H1 (cell line): ENCODE measurements at regions not wholly inside any gene's neighbourhood (a gene's known extent, or its start where the extent isn't known, plus 50 kb on each side); places are given as distances from the start of the nearest gene placed in this dataset.

Experiments
- ASH2L ChIP-seq: fragments of 200-600, 300-600 bp; sonication (generic); IDR thresholded peaks from one replicate; pipeline ENCODE4 v1.7.1; 2017; ENCODE audit warnings: low read length
- CHD1 ChIP-seq: IDR thresholded peaks from 2 replicates; pipeline ENCODE4 v1.6.1; 2012; ENCODE audit warnings: low read depth, low read length, improper control_type of control experiment
- CHD2 ChIP-seq: IDR thresholded peaks from 2 replicates; pipeline ENCODE4 v1.6.1; 2012; ENCODE audit warnings: low read length, improper control_type of control experiment
- CTBP2 ChIP-seq: IDR thresholded peaks from 2 replicates; pipeline ENCODE4 v1.7.0; 2011; ENCODE audit warnings: borderline replicate concordance, mild to moderate bottlenecking, moderate library complexity, mixed read lengths, low read length; ENCODE audit not compliant: insufficient read depth, insufficient read length
- EGR1 ChIP-seq: IDR thresholded peaks from 2 replicates; pipeline ENCODE4 v1.6.1; 2011; ENCODE audit warnings: low read depth, low read length, borderline replicate concordance
- EZH2 ChIP-seq: fragments of 200-600 bp; sonication (generic); IDR thresholded peaks from 2 replicates; pipeline ENCODE4 v1.7.1; 2012; ENCODE audit warnings: low read depth, mild to moderate bottlenecking, moderate library complexity, low read length, inconsistent platforms; ENCODE audit not compliant: severe bottlenecking
- JUN ChIP-seq: IDR thresholded peaks from 2 replicates; pipeline ENCODE4 v1.6.1; 2011; ENCODE audit warnings: low read depth, mild to moderate bottlenecking, improper control_type of control experiment, low read length
- KDM1A ChIP-seq: fragments of 200-600, 300-600 bp; sonication (generic); IDR thresholded peaks from 2 replicates; pipeline ENCODE4 v1.7.1; 2016; ENCODE audit warnings: mild to moderate bottlenecking, low read length, borderline replicate concordance
- KDM4A ChIP-seq: IDR thresholded peaks from one replicate; pipeline ENCODE4 v1.7.1; 2012; ENCODE audit warnings: low read depth, mild to moderate bottlenecking, moderate library complexity, low read length, inconsistent platforms; ENCODE audit not compliant: severe bottlenecking
- KDM5A ChIP-seq: fragments of 200-600 bp; IDR thresholded peaks from 2 replicates; pipeline ENCODE4 v1.7.1; 2012; ENCODE audit warnings: mild to moderate bottlenecking, low read length, inconsistent platforms, mixed read lengths
- PHF8 ChIP-seq: fragments of 200-600 bp; sonication (generic); conservative IDR thresholded peaks from 2 replicates; pipeline ENCODE4 v1.7.1; 2012; ENCODE audit warnings: low read depth, mild to moderate bottlenecking, inconsistent platforms, low read length, moderate library complexity
- POLR2A ChIP-seq, 2 experiments: IDR thresholded peaks; 1 replicate in 1 of 2; 2 replicates in 1 of 2; pipeline ENCODE4 v1.6.1; 2011; ENCODE audit warnings: low read depth in 2 of 2, low read length in 2 of 2, mild to moderate bottlenecking in 2 of 2; ENCODE audit errors: control extremely low read depth in 1 of 2
- RBBP5 ChIP-seq: IDR thresholded peaks from 2 replicates; pipeline ENCODE4 v1.7.1; 2012; ENCODE audit warnings: low read depth, mild to moderate bottlenecking, inconsistent platforms, low read length, moderate library complexity, borderline replicate concordance
- SIN3A ChIP-seq, 2 experiments: IDR thresholded peaks in 1 of 2; conservative IDR thresholded peaks in 1 of 2; 2 replicates each; pipeline ENCODE4 v1.6.1; 2011 to 2012; ENCODE audit warnings: low read length in 2 of 2, improper control_type of control experiment in 1 of 2, low read depth in 1 of 2, mild to moderate bottlenecking in 1 of 2
- SP1 ChIP-seq: IDR thresholded peaks from 2 replicates; pipeline ENCODE4 v1.6.1; 2011; ENCODE audit warnings: low read depth, low read length
- SP4 ChIP-seq: IDR thresholded peaks from 2 replicates; pipeline ENCODE4 v1.6.1; 2012; ENCODE audit warnings: low read length, inconsistent platforms
- SRF ChIP-seq: IDR thresholded peaks from 2 replicates; pipeline ENCODE4 v1.6.1; 2011; ENCODE audit warnings: mild to moderate bottlenecking, low read depth, low read length, moderate library complexity
- SUZ12 ChIP-seq: fragments of 200-600 bp; sonication (generic); IDR thresholded peaks from 2 replicates; pipeline ENCODE4 v1.6.1; 2012; ENCODE audit warnings: mild to moderate bottlenecking, inconsistent platforms, low read length, moderate library complexity, mixed read lengths
- TAF7 ChIP-seq: optimal IDR thresholded peaks from 2 replicates; pipeline ENCODE3; 2011; ENCODE audit warnings: low read depth, mild to moderate bottlenecking, inconsistent platforms, low read length, moderate library complexity, borderline replicate concordance
- TCF12 ChIP-seq: IDR thresholded peaks from 2 replicates; pipeline ENCODE4 v1.6.1; 2011; ENCODE audit warnings: low read depth, mild to moderate bottlenecking, low read length

- no peak for TF ChIP-seq KDM5A
- peak; percentile 88 for TF ChIP-seq KDM4A
- peak in 1 of 2 experiments; percentile 69; a peak in 2 of 4 replicates for TF ChIP-seq SIN3A (conservative IDR thresholded peaks at IDR 0.05 in 1 of 2, IDR thresholded peaks at IDR 0.05 in 1 of 2; ENCODE audit: low read depth in 1 of 2, low read length in 2 of 2)
- no peak for TF ChIP-seq SRF
- no peak for TF ChIP-seq EGR1
- TF ChIP-seq CTBP2 = peak; percentile 4
- TF ChIP-seq JUN = no peak
- no peak for TF ChIP-seq POLR2A (IDR thresholded peaks at IDR 0.05; ENCODE audit: control extremely low read depth in 1 of 2, low read depth in 2 of 2, low read length in 2 of 2)
- peak; percentile 91 for TF ChIP-seq SUZ12
- no peak for TF ChIP-seq TAF7
- no peak for TF ChIP-seq PHF8
- no peak for TF ChIP-seq CHD2
- no peak for TF ChIP-seq SP1
- peak; percentile 72 for TF ChIP-seq EZH2
- TF ChIP-seq ASH2L = no peak
- no peak for TF ChIP-seq KDM1A
- 0 out of 2 replicates have a peak, but pooled peaks have one; percentile 16 for TF ChIP-seq RBBP5
- TF ChIP-seq CHD1 = no peak
- TF ChIP-seq SP4 = no peak
- no peak for TF ChIP-seq TCF12
Measured at GRCh38 chr13:50130123-50130946, 115.1 kb downstream of the KCNRG start (continued).
